GM21381 (cell line): ENCODE measurements at regions not wholly inside any gene's neighbourhood (a gene's known extent, or its start where the extent isn't known, plus 50 kb on each side); places are given as distances from the start of the nearest gene placed in this dataset.

Experiments
- ATAC-seq: cut with Tn5 transposase; IDR thresholded peaks from one replicate; pipeline ENCODE4 v1.9.1; 2021; ENCODE audit warnings: mild to moderate bottlenecking, moderate library complexity; ENCODE audit not compliant: unreplicated experiment

GRCh38 chr18:47758000-47758399, 172.5 kb downstream of the SMAD2 start:
- ATAC-seq = no peak

DNA sequence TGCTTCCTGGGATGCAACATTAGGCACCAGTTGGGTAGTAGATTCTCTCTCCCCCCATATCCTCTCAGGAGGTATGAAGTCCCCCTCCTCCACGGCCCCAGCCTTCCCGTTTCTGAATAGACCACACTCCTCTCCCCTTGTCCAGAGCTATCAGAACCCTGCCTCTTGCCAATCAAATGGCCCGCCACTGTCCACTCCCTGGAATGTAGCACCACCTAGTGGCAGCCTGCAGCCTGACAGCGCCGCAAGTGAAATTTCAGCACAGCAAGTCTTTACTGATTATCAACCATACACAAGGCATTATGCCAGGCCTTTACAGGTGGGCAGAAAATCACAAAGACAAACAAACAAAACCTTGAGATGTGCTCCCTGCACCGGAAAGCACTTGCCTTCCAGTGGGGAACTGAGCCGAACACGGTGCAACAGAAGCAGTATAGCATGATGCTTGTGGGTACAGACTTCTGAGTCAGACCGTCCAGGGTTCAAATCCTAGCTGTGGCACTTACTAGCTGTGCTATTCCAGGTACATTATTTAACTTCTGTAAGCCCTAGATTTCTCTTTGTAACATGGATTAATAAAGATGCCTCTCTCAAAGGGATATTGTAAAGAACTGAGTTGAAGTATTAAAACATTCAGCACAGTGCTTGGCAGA, 174.0 kb downstream of the SMAD2 start:
- ATAC-seq = no peak

- ATAC-seq = no peak
These were observed 175.4 kb downstream of the SMAD2 start for GRCh38 chr18:47755102-47755456.

- no peak for ATAC-seq
These were observed 176.0 kb downstream of the SMAD2 start for GRCh38 chr18:47754311-47755101.

- ATAC-seq = no peak
These were observed 177.4 kb downstream of the SMAD2 start for GRCh38 chr18:47752796-47753645.

DNA sequence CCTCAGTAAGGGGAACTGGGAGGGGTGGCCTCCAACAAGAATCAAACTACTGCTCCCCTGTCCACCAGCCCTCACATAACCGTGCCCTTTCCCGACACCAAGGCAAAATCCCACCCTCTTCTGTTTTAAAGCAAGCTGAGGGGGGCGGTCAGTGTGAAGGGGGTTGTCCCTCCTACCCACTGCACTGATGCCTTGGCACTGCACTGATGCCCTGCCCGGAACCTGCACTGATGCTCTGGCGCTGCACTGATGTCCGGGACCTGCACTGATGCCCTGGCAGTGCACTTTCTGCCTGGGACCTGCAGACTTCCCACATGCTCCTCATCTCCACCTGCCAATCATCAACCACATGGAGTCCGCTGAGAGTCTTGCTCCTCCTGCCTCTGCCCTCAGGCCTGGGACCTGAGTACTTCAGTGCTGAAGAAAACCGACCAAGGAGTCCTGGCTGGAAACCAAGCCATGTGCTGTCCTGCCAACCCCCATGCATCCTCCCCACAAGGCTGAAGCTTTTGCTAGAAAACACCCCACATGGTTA, 179.5 kb downstream of the SMAD2 start:
- no peak for ATAC-seq

DNA sequence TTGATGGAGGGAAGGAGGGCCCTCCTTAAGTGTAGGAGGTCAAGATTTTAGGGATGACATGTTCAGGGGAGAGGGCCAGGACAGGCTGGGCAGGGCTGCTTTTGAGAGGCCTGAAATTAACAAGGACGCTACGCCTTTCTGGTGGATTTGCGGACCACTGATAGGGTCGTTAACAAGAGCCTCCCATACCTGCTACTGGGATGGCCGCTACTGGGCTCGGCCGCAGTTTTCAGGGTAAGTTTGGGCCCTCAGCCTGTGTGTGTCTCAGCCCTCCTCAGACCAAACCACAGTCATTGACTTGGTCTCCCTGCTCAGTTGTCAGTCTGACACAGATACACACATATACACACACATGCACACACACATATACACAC, 180.9 kb downstream of the SMAD2 start:
- no peak for ATAC-seq

GRCh38 chr18:47748847-47749599, 181.4 kb downstream of the SMAD2 start:
- ATAC-seq = peak; percentile 90

GRCh38 chr18:47748093-47748796, 182.2 kb downstream of the SMAD2 start:
- no peak for ATAC-seq

DNA sequence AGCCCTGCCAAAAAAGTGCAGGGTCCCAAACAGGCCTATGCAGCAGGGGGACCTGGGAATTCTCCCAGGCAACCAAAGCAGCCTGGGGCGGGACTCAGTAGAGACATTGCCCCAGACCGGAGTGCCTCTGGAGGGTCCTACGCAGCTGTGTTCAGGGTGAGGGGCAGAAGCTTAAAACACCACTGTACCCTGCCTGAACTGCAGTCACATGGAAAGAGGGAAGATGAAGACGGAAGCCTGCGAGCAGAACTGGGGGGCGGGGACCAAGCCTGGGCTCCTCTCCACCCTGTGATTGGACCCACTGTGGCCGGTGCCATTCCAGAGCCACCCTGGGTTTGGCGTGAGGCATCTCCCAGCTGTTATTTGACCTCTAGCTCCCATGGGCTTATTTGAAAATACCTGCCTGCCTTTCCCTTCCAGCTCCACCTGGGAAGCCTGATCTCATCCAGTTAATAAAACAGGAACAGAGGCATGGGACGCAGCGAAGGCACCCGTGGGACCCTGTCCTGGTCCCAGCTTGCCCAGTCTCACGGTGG, 183.1 kb downstream of the SMAD2 start:
- ATAC-seq = no peak

GRCh38 chr18:47746615-47747014, 183.8 kb downstream of the SMAD2 start:
- no peak for ATAC-seq

GRCh38 chr18:47745227-47745626, 185.2 kb downstream of the SMAD2 start:
- ATAC-seq = no peak

GRCh38 chr18:47737956-47738355, 192.5 kb downstream of the SMAD2 start:
- ATAC-seq = no peak

GRCh38 chr18:47737198-47737830, 193.1 kb downstream of the SMAD2 start:
- ATAC-seq = no peak

DNA sequence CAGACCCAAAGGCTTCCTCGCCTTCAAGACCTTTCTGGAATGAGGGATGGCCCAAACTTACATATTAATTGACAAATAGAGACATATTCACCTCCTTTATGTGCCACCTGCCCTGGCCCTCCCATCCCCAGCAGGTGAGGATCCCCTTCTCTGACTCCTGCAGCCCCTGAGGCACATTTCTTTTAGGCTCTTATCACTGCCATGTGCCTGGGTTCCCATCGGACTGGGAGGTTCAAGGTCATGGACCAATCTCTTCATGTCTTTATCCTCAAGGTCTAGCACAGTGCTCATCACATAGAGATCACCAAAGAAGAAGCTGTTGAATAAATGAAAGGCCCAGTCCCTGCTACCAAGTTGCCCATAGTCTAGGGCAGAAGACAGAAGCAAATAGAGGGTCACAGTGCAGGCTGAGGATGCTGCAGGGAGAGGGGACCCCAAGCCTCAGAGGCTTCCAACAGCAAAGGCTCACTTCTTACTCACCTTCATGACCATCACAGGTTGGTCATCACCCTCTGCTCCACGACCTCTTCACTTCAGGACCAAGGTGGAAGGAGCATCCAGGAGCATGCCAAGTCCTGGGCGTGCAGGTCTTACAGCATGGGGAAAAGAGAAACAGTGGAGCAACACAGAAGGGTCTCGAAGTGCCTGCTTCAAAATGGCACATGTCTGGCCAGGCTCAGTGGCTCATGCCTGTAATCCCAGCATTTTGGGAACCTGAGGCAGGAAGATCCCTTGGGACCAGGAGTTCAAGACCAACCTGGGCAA, 193.9 kb downstream of the SMAD2 start:
- no peak for ATAC-seq

DNA sequence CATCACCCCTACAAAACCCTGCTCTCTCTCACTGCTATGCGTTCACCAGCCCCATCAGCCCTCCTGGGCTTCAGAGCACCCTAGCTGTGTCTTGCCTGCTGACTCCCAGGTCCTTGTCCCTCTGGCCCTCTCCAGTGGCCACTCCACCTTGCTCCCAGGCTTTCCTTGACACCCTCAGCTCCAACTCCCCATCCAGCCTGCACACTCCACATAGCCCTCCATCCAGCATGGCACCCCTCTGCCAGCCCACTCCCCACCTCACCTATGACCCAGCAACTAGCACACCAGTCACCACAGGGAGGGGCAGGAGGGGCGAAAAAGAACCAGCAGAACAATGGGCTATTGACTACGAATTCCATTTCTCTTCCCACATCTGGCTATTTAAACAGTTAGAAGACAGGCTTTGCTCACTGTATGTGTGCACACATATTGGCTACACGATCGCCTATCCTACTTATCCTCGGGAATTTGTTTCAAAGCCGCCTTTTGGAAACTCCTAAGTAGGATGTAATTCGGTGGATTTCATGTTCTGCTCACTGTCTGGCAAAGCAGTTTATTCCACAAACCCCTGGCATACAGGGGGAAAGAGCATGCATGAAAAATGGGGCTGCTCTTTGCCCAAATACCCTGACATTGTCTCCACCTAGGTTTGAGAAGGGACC, 195.3 kb downstream of the SMAD2 start:
- ATAC-seq = no peak

- ATAC-seq = no peak
These were observed 199.2 kb downstream of the SMAD2 start for GRCh38 chr18:47731276-47731675.

GRCh38 chr18:47730795-47731194, 199.7 kb downstream of the SMAD2 start:
- no peak for ATAC-seq
